GM18505 (cell line): ENCODE measurements at regions not wholly inside any gene's neighbourhood (a gene's known extent, or its start where the extent isn't known, plus 50 kb on each side); places are given as distances from the start of the nearest gene placed in this dataset.
"Not testable (repeated sequence)": the region's sequence is repeated elsewhere in the genome, so short reads cannot be mapped to it uniquely, and the experiment has no call there.

ENCODE experiments used
- ATAC-seq: cut with Tn5 transposase; IDR thresholded peaks from one replicate; pipeline ENCODE4 v1.9.1; 2021; ENCODE audit not compliant: unreplicated experiment
- POLR2A ChIP-seq: IDR thresholded peaks from 4 replicates; pipeline ENCODE4 v1.6.1; 2011; ENCODE audit warnings: borderline replicate concordance; ENCODE audit not compliant: insufficient read depth, insufficient read length; ENCODE audit errors: extremely low read depth

DNA sequence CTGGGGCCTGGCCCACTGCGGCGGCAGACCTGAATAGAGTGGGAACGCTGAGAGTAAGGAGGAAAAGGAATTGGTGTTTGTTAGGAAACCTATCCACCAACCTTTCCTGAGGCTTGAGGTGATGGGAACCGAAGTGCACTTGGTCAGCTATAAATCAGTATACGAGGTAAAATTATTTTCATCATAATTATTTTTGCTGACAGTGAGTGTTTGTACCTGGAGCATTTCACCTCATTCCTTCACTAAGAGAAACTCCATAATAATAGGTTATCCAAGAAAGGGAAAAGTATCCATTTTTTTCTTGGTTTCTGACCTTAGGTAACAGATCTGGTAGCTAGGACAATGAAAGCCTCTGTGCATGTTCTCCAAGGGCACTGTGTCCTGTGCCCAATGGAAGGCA is 138.6 kb upstream of the RGPD4 start:
- no peak for TF ChIP-seq POLR2A

DNA sequence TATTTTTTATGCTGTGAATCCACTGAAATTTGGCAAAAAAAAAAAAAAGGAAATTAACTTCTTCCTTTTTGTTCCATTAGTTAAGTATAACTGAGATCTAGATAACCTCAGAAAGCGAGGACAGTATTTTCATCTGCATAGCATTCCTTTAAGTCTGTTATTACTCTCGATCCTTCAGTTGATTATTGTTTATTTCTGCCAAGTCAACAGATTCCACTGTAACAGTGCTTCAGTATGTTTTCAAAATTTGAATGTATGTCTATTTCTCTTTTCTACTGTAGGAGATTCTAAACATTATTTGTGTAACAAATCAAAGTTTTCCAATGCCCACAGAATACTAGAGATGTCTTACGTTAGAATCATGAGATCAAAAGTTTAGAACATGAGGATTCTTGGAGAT is 133.1 kb upstream of the RGPD4 start:
- no peak for ATAC-seq
- no peak for TF ChIP-seq POLR2A

More for the DNA sequence above, 138.6 kb upstream of the RGPD4 start:
- ATAC-seq = no peak

DNA sequence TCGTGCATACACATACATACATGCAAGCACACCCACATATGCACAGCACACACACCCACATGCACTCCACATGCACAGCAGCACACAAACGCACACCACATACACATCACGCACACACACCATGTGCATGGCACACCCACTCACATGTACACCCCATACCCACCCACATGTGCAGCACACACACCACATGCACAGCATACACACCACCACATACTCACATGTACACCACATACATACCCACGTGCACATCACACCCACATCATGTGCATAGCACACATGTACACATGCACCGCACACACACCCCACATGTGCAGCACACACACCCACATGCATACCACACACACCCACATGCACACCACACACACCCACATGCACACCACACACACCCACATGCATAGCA is 132.0 kb upstream of the RGPD4 start:
- ATAC-seq = no peak
- TF ChIP-seq POLR2A = no peak

DNA sequence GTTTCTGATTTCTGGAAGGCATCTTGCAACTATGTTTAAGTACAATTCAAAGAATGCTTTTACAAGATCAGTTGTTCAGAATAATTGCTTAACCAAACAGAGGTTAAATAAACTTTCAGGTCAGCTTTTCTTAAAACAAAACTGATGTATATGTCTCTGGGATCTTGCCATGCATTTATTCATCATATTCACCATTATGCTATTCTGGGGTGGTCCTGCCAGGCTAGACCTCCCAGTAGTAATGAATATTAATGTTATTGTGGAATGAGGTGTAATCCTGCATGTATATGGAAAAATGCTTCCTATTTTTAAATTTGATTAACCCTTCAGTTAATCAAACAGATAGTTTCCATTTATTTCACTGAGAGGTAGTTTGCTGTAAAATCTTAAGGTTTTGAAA is 129.3 kb upstream of the RGPD4 start:
- ATAC-seq = no peak
- no peak for TF ChIP-seq POLR2A

DNA sequence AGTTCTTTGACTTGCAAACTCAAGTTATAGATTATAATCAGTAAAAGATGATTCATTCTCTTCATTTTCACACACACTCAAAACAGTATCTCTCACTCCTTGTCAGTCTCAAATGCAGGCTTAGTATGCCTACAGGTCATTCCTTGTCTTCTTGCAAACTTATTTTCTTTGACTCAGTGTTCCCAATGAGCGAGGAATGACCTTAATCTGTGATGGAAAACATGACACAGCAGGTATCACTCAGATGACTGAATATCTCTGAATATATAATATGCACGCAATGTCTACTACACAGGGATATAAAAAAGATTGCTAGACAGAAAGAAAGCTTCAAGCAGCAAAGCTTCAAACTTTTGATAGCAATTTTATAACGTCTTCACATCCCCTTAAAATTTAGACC is 127.8 kb upstream of the RGPD4 start:
- no peak for TF ChIP-seq POLR2A

DNA sequence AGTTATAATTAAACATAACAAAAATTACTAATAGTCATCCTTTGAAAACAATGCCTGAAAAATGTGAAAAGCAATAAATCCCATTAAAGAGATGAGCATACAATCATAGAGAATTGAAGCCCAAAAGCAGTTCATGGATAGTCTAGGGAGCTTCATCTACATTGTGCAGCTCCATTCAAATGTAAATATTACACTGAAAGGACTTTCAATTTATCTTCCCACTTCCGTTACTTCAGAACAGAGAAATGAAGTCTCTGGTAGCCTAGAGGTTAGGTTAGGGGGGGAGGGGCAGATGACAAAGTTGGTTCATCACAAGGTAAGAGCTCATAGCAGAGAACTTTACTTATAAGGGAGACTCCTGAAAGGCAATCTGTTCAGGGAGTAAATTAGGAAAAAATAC is 126.6 kb upstream of the RGPD4 start:
- TF ChIP-seq POLR2A = no peak
- no peak for ATAC-seq

More for the DNA sequence above, 127.8 kb upstream of the RGPD4 start:
- ATAC-seq = no peak

DNA sequence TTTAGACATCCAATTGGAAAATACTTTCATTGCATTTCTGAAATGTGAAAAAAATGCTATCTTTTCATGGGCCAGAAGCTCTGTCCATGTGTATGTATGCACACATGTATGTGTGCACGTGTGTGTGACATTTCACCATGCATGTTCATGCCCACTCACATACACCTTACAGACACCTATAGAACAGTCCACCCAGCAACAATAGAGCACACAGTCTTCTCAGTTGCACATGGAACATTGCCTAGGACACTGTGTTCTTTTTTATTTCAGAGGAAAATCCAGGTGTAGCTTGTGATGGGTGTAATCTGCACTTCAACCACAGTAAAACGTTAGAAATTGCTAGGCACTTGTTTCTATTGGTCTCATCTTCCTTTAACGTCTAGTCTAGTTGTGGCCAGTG is 114.8 kb upstream of the RGPD4 start:
- no peak for ATAC-seq
- no peak for TF ChIP-seq POLR2A

DNA sequence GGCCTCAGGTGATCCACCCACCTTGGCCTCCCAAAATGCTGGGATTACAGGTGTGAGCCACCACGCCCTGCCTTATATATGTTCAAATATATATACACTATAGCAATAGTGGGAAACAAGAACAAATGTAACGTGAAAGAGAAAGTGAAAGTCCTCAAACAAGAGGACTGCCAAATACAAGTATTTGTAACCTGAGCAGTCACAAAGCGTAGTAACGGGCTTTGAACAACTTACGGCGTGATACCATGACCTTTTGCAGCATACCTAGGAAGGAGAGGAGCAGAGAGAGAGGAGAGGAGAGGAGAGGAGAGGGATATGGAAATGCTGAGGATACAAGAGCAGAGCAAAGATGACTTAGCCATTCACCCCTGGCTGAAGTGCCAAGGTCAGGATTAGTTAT is 113.8 kb upstream of the RGPD4 start:
- TF ChIP-seq POLR2A = no peak
- no peak for ATAC-seq

DNA sequence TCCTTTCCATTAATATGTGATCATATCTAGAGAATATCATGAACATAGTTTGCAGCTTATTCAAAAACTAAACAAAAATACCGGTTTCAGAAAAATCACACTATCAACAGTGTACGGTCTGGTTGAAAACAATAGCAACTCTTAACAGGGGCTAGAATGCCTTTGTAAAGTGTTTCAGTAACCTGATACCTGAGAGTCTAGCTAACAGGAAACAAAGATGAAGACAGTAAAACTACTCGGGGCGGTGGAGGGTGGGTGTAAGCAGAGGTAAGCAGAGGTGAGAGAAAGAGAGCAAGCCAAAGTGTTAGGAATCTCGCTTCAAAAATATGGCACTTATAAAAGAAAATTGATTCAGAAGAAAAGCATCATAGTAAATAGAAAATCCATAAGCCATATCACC is 109.0 kb upstream of the RGPD4 start:
- ATAC-seq = no peak

DNA sequence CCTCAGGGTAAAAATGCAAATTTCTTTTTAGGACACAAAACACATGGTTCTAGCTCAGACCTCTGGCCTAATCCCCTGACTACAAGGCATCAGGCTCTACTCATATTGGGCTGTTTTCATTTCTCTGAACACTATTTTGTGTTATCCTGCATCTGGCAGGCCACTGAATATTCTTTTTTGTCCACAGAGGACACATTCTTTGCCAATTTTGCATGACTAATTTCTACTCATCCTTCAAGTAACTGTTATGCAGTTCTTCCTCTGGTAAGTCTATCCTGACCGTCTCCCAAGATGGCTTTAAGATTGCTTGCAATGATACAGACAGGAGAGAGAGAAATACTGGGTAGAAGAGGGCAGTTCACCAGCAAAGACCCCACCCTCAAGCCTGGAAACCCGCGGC is 107.6 kb upstream of the RGPD4 start:
- ATAC-seq = no peak
- TF ChIP-seq POLR2A = no peak

More for the DNA sequence above, 109.0 kb upstream of the RGPD4 start:
- TF ChIP-seq POLR2A = no peak

DNA sequence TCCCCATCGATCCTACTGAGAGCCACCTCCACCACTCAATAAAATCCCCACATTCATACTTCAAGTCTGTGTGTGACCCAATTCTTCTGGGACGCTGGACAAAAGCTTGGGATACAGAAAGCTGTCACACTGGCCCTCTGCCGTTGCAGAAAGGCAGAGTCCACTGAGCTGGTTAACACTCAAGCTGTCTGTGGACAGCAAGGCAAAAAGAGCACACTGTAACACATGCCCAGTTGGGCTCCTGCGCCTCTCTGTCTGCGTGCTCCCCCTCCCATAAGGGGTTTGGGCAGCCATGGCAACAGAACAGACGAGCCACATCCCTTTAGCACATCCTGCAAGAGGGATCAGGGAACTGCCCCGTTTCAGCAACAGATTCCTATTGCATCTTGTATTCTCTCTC is 106.9 kb upstream of the RGPD4 start:
- no peak for ATAC-seq
- no peak for TF ChIP-seq POLR2A

DNA sequence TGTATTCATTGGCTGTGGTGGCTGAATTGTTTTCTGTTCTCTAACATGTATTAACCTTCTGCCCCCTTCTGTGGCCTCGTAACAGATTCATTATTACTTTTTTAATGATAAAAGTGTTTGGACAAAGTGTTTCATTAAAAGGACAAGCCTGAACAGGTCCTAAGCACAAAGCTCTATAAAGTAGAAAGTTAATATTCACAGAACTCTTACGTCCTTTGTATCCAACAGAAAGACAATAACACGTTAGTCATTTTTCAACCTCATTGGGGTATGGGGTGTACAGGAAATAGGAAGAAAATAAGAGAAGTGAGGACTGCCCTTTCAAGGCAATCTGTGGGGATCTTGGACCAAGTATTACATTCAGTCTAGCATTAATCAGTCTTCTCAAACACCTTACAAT is 105.5 kb upstream of the RGPD4 start:
- ATAC-seq = no peak
- TF ChIP-seq POLR2A = no peak

DNA sequence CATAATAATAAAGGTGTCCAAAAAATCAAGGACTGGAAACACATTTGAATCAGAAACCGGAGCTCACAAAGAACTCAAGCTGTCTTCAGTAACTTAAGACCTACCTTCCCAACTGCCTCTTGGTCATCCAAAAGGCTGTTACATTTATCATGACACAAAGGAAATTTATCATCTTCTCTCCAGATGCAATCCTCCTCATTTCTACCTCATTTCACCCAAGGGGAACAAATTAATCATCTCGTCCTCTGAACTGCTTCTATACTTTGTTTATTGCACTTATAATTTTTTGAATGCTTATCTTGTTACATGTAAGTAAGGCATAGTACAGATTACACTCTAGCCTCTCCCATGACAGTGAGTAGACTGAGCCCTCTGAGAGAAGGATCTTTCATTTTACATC is 105.1 kb upstream of the RGPD4 start:
- TF ChIP-seq POLR2A = no peak
- ATAC-seq = no peak

DNA sequence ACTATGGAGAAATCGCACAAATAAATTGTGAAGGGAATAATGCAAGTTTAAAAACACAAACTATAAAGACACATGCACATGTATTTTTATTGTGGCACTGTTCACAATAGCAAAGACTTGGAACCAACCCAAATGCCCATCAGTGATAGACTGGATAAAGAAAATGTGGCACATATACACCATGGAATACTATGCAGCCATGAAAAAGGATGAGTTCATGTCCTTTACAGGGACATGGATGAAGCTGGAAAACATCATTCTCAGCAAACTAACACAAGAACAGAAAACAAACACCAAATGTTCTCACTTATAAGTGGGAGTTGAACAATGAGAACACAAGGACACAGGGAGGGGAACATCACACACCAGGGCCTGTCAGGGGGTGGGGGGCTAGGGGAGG is 100.9 kb upstream of the RGPD4 start:
- ATAC-seq = not testable (repeated sequence)

DNA sequence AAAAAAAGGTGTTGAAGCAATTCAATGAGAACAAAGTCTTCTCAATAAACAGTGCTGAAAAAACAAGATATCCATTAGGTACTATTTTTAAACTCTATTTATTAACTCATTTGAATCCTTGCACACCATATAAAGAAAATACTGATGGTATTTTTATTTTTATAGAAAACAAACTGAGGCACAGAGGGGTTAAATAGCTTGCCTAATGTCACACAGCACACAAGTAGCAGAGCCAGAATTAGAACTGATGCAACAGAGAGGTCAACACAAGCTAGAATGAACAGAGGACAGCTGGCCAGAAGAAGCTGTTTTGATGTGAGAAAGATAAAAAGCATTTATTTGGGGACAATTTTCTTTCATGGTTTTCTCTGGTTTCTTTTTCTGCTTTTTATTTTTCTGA is 99.4 kb upstream of the RGPD4 start:
- TF ChIP-seq POLR2A = no peak
- ATAC-seq = no peak
